Prostate gland (tissue), 2 donors: ENCODE measurements at regions not wholly inside any gene's neighbourhood (a gene's known extent, or its start where the extent isn't known, plus 50 kb on each side); places are given as distances from the start of the nearest gene placed in this dataset.

ENCODE experiments used
- CTCF ChIP-seq, 4 experiments: fragments of 200-600 bp in 2 of 4; fragments of 450-650 bp in 2 of 4; sonication (generic) in 2 of 4; IDR thresholded peaks; 1 replicate in 3 of 4; 2 replicates in 1 of 4; pipeline ENCODE4 v1.5.1; 2016 to 2019; ENCODE audit warnings: antibody characterized with exemption in 4 of 4, mild to moderate bottlenecking in 2 of 4, moderate library complexity in 2 of 4
- POLR2A ChIP-seq: fragments of 450-650 bp; IDR thresholded peaks from one replicate; pipeline ENCODE4 v1.6.1; 2016; ENCODE audit warnings: antibody characterized with exemption, mild to moderate bottlenecking

- TF ChIP-seq CTCF (IDR thresholded peaks at IDR 0.05) = no peak
- no peak for TF ChIP-seq POLR2A
Observed at GRCh38 chr13:22009500-22009899, 338.6 kb downstream of the FGF9 start.
